HTR-8/SVneo (cell line): ENCODE measurements at regions not wholly inside any gene's neighbourhood (a gene's known extent, or its start where the extent isn't known, plus 50 kb on each side); places are given as distances from the start of the nearest gene placed in this dataset.

Experiments used
- DNase-seq: peaks from one replicate; pipeline ENCODE4 v3.0.0; 2011; ENCODE audit warnings: low spot score, mixed read lengths; ENCODE audit not compliant: insufficient read length
- FAIRE-seq: peaks from 2 replicates; lab custom pipeline; 2011; peaks lifted over from hg19 to GRCh38; lab: Jason Lieb, UNC

DNA sequence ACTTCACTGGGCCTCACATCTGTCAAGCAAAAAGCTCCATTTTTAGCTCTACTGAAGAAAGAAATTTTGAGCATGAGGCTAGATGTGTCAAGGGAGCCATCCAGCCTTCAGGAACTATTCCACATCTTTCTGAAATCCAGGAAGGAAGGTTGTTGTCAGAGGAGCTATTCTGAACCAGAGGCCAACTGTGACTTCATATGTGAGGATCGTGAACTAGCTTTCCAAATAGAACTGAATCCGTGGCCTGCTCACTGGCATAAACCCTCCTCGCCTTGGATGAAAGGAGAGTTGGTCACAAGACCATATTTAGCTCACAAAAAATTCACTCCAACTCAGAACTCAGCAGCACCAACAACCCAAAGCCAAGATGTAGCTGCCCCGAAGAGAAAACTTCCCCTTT, 195.8 kb downstream of the FOXO1 start:
- DNase-seq (no peak), FAIRE-seq (no peak)

DNA sequence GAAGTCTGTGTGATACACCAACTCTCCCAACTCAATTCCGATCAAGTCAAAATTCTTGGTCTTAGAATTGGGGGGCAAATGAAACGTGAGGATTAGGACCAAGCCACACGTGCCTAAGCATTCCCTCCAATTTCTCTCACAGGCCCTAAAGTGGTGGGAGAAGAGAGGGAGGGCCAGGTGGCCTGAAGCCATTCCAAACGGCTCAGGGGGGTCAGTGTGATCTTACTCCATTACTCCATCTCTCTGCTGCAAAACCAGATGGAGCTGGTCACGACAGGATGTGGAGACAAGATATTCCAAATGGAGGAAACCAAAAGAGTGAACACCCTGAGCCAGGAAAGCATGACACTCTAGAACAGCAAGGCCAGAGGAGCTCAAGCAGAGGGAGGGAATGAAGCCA, 195.4 kb downstream of the FOXO1 start:
- DNase-seq (no peak), FAIRE-seq (no peak)

DNA sequence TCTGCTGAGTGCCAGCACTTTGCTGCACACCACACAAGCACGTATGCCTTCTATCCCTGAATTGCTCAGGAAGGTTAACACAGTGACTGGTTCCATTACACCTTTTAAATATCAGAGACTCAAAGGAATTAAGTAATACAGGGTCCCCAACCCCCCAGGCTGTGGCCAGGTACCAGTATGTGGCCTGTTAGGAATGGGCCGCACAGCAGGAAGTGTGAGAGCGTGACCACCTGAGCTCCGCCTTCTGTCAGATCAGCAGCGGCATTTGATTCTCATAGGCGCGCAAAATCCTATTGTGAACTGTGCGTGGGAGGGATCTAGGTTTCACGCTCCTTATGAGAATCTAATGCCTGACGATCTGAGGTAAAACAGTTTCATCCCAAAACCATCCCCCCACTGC, 194.5 kb downstream of the FOXO1 start:
- FAIRE-seq (no peak), DNase-seq (no peak)

DNA sequence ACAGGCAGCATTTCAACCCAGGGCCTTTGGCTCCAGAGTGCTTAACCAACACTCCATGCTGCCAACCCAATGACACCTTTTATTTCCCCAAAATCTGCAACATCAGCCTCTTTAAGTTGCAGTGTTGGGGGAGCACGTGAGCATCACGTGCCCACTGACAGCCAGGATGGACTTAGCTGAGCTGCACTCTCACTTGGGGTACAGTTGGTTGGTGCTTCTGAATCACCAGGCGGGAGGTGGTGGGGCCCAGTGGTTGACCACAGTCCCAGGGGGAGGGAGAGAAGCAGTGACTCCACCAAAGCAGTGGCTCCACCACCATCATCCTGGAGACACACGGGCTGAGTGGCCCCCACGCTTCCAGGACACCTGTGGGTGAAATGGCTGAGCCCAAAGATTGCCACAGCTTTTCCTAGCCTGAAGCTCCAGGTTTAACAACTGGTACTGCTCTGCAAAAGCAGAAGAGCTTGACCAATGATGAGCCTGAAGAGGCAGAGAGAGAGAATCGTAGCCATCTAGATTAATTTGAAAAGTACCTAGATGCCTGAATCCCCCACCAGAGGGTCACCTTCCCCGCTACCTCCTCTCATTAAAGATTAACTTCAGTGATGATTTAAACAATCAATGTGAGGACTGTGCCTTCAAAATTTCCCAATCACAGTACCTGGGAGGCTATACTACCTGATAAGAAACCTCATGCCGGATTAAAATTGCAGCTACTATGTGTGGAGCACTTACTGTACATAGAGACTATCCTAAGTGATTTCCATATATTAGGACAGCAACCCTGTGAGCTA, 193.8 kb downstream of the FOXO1 start:
- DNase-seq (no peak), FAIRE-seq (no peak)

DNA sequence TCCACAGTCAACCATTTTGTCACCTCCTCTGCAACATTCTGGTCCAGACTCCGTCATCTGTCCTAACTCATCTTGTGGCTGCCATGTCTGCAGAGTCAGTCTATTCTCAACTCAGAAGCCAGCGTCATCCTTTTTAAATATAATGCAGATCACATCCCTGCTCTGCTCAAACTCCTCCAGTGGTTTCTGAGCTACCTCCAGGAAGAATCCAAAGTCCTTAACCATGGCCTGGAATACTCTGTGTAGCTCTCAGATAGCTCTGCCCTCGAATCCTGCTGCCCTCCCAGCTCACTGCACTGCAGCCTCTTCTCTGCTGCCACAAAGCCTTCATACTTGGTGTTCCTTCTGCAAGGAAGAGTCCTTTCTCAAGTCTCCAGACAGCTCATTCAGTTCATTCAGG, 190.8 kb downstream of the FOXO1 start:
- FAIRE-seq (no peak), DNase-seq (no peak)

DNA sequence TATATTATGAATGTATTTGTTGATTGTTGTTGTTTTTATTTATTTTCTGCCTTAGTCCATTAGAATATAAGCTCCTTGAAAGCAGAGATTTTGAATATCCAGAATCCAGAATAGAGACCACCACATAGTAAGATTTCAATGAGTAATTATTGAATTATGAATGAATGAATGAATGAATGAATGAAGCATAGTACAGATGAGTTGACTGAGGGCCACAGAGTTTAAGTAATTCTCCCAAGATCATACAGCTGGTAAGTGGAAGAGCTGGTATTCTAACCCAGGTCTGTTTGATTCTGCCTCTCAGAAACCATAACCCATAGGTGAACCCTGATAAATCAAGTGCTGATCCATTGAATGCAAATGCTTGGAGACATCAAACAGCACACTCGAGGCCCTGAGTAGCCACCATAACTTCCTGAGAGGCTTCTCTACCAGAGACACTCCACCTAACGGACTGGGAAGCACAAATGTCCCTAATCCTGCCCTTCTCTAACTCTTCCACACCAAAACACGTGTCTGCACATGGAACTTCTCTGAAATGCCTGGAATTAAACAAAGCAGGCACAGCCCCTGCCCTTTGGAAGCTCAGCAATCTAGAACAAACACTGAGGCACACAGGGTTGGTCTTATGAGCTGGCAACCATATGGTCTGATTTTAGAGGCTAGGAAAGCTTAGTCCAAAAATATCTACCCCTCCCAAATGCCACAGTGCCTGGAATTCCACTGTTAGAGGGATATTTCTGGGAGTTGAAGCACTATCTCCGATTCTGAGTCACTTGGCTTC, 190.1 kb downstream of the FOXO1 start:
- DNase-seq, result no peak
- no peak for FAIRE-seq

DNA sequence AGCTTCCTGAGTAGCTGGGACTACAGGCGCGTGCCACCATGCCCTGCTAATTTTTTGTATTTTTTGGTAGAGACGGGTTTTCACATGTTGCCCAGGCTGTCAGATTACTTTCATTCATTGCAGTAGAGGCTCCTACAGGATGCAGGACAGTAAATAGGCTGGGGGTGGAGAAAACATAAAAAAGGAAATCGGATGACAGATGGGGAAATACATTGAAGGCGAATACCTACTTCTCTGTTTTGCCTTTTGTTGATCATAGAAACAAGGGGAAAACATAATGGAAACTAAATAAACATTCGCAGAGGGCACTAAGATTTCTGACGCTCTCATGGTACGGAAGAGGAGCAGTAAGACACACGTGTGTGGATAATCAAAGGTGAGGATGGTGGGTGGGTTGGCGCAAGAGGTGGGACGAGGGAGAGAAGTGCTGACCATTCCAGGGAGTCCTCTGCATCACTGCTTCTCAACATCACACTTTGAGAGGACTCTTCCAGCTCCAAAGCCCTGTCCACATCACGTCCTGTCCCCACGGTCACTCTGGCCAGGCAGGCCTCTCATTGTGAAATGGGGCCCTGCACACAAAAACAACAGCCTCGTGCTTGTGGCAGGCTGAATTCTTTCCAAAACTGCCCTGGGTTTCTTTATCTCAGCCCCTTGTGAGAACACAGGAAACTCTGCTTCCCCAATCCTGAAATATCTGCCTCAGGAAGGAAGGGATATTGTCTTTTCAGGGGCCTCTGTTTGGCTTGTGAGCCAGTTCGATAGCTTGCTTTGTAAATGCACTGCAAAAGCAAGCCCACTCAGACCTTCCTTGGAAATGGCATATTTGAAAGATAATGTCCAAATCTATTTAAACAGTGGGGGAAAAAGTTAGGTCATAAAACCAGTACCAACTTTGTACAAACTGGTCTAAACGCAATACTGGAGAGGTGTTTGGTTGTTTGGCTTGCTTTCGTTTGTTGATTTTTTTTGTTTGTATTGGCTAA, 188.5 kb downstream of the FOXO1 start:
- DNase-seq (no peak), FAIRE-seq (no peak)

DNA sequence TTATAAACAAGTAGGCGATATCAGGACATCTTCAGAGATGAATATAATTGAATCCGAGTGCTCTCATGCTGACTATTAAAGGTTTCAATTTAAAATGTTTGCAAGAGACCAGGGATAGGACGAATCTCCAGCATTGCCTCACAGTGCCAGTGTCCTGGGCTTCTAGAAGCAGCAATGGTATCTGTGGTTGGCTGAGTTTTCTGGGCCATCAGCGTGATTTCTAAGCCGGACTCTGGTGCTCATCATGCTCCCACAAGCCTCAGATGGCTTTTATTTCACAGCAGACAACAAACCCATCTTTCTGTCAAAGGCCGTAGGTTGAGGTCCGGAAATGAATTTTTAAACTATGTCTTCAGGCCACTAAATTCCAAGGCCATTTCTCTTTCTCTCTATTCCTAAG, 187.7 kb downstream of the FOXO1 start:
- DNase-seq (no peak), FAIRE-seq (no peak)

DNA sequence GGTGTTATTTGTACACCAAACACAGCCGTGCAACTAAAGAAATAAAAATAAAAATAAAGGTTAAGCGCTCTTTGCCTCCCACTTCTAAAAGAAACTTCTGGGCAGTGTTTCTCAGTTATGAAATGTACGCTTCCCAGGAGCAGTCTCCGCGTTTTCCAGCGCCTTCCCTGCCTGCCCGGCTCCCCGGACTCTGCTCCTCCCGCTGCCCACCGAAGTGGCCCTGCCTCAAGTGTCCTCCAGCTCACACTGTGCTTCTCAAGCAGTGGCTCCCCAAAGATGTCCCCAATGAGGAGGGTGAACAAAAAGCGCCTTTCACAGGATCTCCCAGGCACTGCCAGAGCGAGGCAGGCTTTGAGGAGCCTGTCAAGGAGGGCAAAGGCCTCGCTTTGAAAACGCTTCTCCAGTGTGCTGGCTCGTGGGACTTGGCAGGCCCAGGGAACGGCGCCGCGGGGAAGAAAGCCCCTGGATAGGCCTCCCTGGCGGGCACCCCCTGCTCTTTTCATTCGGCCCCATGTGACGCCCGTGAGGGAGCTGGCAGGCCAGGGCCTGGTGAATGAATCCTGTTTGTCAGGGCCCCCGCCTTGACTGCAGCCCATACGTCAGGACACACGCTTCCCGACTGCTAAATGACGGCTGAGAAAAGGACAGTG, 187.1 kb downstream of the FOXO1 start:
- FAIRE-seq (no peak), DNase-seq (no peak)

DNA sequence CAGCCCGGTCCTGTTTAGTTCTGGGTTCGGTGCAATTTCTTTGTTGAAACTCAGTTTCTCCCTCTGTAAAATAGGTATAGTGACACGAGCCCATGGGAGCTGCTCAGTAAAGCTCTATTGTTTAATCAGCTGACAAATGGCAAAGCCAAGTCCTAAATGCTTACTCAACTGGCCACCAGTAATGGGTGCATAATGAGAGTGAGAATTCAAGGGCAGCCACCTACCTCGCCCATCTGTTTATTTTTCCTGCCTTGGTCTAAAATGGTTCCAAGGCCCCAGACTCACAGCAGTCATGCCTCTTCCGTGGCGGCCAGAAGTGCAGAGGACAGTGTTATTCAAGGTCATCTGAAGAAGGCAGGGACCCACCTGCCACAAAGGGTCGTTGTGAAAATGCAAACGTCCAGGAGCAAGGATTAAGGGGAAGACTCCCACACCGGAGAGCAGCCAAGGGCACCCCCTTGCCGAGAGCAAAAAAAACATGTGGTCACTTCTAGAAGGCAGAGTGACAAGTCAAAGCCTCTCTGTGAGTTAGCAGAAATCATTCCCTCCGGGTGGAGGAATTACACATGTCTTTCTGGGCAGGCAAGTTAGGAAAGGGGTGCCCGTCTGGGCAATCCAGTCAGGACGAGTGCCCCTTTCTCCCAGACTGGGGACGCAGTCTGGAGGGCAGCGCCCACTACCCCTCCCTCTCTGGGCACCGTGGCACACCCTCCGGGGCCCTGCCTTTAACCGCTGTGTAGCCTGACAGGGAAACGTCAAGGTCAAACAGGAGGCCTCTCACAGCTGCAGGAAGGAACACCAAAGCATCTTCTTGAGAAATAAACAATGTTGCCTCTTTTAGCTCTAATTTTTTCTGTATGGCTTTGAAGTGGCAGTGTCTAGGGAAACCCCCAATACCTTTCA, 186.2 kb downstream of the FOXO1 start:
- FAIRE-seq (no peak), DNase-seq (no peak)

DNA sequence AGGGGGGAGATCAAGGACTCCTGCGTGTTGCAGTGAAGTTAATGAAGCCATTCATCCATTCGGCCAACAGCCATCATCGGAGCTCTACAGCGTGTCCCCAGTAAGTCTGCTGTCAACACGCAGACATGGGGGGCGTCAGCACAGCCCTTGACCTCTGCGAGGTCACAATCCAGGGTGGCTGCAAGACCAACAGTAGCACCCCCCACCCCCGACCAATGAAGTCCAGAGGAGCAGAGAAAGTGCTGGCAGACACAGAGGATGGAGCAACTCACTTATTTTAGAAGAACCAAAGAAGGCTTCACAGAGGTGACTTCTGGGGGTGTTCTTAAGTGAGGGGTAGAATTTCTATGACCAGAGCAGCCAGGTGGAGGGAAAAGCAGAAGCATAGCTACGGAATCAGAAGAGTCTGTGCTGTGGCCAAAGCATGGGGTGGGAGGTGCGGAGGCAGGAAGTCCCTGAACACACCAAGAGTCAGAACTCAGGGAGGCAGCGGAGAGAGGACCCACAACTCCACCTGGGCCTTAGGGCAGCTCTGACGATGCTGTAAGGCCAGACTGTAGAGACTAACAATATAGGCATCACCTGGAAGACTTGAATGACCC, 185.4 kb downstream of the FOXO1 start:
- FAIRE-seq (no peak), DNase-seq (no peak)

DNA sequence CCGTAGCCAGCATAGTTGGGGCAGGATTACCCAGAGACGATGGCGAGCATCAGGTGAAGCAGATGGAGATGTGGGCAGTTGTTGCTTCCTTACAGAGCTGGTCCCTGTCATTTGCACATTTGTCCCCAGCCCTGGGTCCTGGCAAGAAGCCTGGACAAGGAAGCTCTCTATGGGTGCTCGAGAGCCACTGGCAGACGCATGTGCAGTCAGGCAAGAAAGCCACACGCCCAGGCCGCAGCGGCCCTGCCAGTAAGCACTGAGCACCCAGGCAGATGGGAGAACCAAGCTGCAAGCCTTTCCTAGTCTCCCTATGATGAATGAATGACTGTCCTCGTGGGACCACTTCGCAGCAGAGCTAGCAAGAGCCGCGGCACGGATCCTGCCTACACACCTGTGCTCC, 182.8 kb downstream of the FOXO1 start:
- DNase-seq, result no peak
- no peak for FAIRE-seq

DNA sequence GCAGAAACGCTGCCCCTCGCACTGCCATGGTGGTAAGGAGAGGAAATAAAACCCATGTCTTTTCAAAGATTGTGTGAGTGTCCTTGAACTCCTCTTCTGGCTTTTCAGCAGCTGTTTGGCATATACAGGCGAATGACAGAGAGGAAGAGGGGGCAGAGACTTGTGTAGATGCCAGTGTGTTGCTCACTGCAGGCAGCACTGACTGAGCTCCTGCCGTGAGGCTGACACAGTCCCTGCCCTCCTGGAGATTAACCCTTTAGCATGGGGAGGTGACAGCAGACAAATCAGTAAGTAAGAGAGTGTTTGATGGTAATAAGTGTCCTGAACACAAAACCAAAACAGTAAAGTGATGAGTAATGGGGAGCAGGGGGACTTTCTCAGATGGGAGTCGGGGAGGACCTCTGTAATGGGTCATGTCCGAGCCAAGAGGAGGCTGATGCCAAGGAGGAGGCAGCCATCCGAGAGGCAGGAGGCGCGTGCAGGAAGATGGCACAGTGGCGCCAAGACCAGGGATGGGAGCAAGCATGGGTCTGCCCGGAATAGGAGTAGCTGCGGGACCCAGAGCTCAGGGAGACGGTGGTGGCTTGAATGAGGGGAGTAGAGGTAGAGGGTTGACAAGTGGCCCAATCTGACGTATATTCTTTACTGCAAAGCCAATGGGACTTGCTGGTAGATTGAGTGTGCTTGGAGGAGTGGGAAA, 182.2 kb downstream of the FOXO1 start:
- FAIRE-seq, result no peak
- no peak for DNase-seq

DNA sequence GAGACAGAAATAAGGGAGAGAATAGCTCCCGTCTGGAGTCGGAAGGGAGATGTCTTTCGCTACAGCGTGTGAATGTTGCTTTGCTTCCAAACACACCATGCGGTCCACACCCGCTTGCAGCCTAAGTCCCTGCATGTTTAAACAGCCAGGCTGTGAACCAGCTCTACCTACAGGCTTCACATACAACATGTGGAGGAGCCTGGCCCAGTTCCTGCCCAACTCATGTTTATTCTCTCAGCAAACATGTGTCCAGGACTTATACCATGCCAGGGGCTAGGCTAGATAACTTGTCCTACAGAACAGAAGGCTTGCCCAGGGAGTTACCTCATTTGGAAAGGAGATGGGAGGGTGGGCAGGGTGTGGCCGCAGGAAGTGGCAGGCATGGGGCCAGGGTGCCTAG, 181.5 kb downstream of the FOXO1 start:
- no peak for FAIRE-seq

DNA sequence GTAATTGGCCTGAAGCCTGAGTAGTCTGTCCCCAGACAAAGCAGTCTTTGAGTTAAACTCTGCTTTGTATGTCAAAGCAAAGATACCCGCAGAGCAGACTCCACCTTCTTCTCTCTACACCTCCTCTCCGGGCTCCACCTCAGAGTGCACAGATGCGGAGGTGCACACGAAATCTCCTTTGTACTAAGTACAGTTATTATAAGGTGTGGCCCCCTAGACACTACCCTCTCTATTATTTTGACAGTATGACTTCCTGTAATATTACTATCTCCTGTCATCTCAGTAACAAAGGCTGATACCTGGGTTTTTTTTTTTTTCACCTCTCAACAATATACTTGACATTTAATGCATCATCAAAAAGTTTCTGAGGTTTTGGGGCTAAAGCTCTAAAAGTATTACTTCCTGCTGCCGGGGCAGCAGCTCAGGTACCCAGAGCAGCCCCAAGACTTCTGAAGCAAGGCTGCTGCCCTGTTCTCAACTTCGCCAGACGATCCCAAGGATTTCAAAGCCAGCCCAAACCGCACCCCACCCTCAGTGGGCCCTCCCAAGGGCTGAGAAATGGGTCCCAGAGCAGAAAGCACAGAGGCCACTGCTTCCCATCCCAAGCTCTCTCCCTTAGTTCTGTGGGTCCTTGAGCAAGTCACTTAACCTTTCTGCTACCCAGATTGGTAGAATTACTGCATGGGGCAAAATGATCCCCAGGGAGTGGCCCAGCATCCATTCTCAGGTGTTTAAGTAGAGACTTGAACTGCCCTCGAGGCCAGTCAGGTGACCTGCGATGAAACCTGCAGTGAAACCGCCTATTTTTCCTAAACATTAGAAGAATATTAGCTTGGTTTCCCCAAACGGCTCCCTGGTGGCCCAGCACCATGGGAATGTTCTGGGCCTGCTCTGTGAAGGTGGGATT, 180.6 kb downstream of the FOXO1 start:
- DNase-seq (no peak), FAIRE-seq (no peak)

More for the DNA sequence above, 181.5 kb downstream of the FOXO1 start:
- DNase-seq, result no peak

DNA sequence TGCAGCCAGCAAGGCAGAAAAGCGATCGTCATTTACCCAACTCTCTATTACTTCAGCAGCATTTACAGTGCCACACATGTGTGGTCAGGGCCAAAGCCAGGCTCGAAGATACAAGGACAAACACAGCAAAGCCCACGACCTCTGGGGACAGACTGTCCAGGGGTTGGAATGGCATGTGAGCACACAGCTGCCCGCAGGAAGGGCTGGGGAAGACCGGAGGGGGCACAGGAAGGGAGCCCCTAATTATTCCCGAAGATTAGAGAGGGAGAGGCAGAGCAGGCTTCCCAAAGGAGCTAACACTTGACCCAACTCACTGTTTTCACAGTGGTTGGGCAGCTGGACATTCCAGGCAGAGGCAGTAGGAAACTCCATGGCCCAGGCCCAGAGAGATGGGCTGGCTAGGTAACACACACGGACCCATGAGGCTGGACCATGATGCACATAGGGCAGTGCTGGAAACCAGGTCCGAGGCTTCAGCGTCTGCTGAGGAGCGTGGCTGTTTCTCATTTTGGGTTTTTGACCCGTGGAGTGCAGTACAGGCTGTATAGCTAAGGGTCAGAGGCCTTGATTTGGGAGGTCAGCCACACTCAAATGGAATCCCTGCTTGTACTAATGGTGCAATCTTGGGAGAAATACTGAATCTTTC, 179.8 kb downstream of the FOXO1 start:
- DNase-seq, result no peak
- no peak for FAIRE-seq
